ENCODE measurements at regions not wholly inside any gene's neighbourhood (a gene's known extent, or its start where the extent isn't known, plus 50 kb on each side); places are given as distances from the start of the nearest gene placed in this dataset.

DNA sequence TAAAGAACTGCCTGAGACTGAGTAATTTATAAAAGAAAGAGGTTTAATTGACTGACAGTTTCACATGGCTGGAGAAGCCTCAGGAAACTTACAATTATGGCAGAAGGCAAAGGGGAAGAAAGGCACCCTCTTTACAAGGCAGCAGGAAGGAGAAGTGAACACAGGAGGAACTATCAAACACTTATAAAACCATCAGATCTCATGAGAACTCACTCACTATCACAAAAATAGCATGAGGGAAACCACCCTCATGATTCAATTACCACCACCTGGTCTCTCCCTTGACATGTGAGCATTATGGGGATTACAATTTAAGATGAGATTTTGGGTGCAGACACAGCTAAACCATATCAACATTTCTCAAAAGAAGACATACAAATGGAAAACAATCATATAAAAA lies 266.3 kb downstream of the EPM2A start:
- DNase-seq (ENCODE audit: low read depth in 1 of 2, low spot score in 2 of 2) (no peak), FAIRE-seq (no peak)
- ChIA-PET POLR2A (ENCODE audit: partially characterized antibody) (no interaction called here), CTCF (ENCODE audit: partially characterized antibody) (interaction anchor here (1.2 kb wide), 1 partner anchor 16 kb away, joined by 5 read pairs; no protein-coding TSS in a partner anchor)
- no peak overlapping the region for H2AK5ac ChIP-seq (ENCODE audit: low read depth, low read length)
- H4K8ac ChIP-seq (ENCODE audit: extremely low read depth, insufficient read depth, low read length) = no peak overlapping the region
- no peak overlapping the region for H3K18ac ChIP-seq (ENCODE audit: extremely low read depth, low read length)
- no peak overlapping the region for H3K23ac ChIP-seq (ENCODE audit: insufficient read length)
- no peaks in the 10 kb centered on the region for H3K4me1 ChIP-seq (replicated peaks in 1 of 4; ENCODE audit: control insufficient read depth in 3 of 4, insufficient read depth in 4 of 4, low read length in 3 of 4)
- no peaks in the 10 kb centered on the region for H3K79me2 ChIP-seq (ENCODE audit: control insufficient read depth in 1 of 2, insufficient read depth in 2 of 2, low read length in 2 of 2)
- H3K9me3 ChIP-seq (ENCODE audit: insufficient read depth in 2 of 2, low read depth in 1 of 2, low read length in 1 of 2) = no peaks in the 10 kb centered on the region
- no peak overlapping the region for H2BK5ac ChIP-seq (ENCODE audit: low read depth, low read length)
- H2BK15ac ChIP-seq (ENCODE audit: low read length) = no peak overlapping the region
- H3K56ac ChIP-seq (replicated peaks; ENCODE audit: insufficient read length, low read depth, low read length) = no peak overlapping the region
- H3K9ac ChIP-seq (replicated peaks in 1 of 4; ENCODE audit: extremely low read depth in 1 of 4, low read depth in 3 of 4, low read length in 3 of 4) = no peak overlapping the region
- no peaks in the 10 kb centered on the region for H3K36me3 ChIP-seq (ENCODE audit: control insufficient read depth in 2 of 4, insufficient read depth in 4 of 4, low read length in 3 of 4)
- no peak overlapping the region for H3K4ac ChIP-seq (replicated peaks; ENCODE audit: insufficient read length, low read depth, low read length)
- H4K91ac ChIP-seq (replicated peaks; ENCODE audit: insufficient read length, low read length) = no peak overlapping the region
- H3K79me1 ChIP-seq (ENCODE audit: low read depth, low read length) = no peaks in the 10 kb centered on the region
- no peaks in the 10 kb centered on the region for H3K27me3 ChIP-seq (replicated peaks in 1 of 4; ENCODE audit: control insufficient read depth in 3 of 4, extremely low read depth in 1 of 4, insufficient read depth in 3 of 4, low read length in 3 of 4)
- no peak overlapping the region for H2BK120ac ChIP-seq (replicated peaks; ENCODE audit: low read depth, low read length)
- no peak overlapping the region for H3K27ac ChIP-seq (ENCODE audit: low read depth, low read length)
- no peak overlapping the region for H4K5ac ChIP-seq (ENCODE audit: insufficient read length, low read depth, low read length)
- no peaks in the 10 kb centered on the region for H4K20me1 ChIP-seq (replicated peaks in 1 of 2; ENCODE audit: control insufficient read depth in 1 of 2, insufficient read depth in 2 of 2, low read length in 2 of 2)
- no peak overlapping the region for H3K4me2 ChIP-seq (ENCODE audit: insufficient read depth in 1 of 2, low read depth in 2 of 2, low read length in 2 of 2)
- H2BK12ac ChIP-seq (ENCODE audit: low read depth, low read length) = no peak overlapping the region
- no peak overlapping the region for H2BK20ac ChIP-seq (ENCODE audit: low read length)
- no peak overlapping the region for H3K4me3 ChIP-seq (ENCODE audit: extremely low read depth in 1 of 4, insufficient read depth in 2 of 4, low read depth in 3 of 4, low read length in 4 of 4)
- no peak overlapping the region for H3K14ac ChIP-seq (ENCODE audit: insufficient read length)
- no peaks in the 10 kb centered on the region for H3K23me2 ChIP-seq (ENCODE audit: low read depth, low read length)
- H2AFZ ChIP-seq (ENCODE audit: low read length) = no peak overlapping the region
- no peak for TF ChIP-seq EGR1 (IDR thresholded peaks at IDR 0.05; ENCODE audit: borderline replicate concordance, low read depth, low read length)
- TF ChIP-seq BCL11A (IDR thresholded peaks at IDR 0.05; ENCODE audit: low read depth in 2 of 2, low read length in 2 of 2) = no peak
- TF ChIP-seq TAF1 (IDR thresholded peaks at IDR 0.05; ENCODE audit: low read depth, low read length) = no peak
- TF ChIP-seq RBBP5 (IDR thresholded peaks at IDR 0.05; ENCODE audit: borderline replicate concordance, low read depth, low read length) = no peak
- TF ChIP-seq TCF12 (IDR thresholded peaks at IDR 0.05; ENCODE audit: low read depth, low read length) = no peak
- TF ChIP-seq PHF8 (conservative IDR thresholded peaks at IDR 0.05; ENCODE audit: low read depth, low read length) = no peak
- no peak for TF ChIP-seq MAFK (IDR thresholded peaks at IDR 0.05; ENCODE audit: low read depth, low read length)
- no peak for TF ChIP-seq HDAC2 (IDR thresholded peaks at IDR 0.05; ENCODE audit: borderline replicate concordance in 1 of 2, low read depth in 2 of 2, low read length in 2 of 2)
- no peak for TF ChIP-seq SIX5 (IDR thresholded peaks at IDR 0.05; ENCODE audit: low read depth, low read length)
- no peak for TF ChIP-seq POLR2AphosphoS5 (IDR thresholded peaks at IDR 0.05; ENCODE audit: low read depth, low read length)
- no peak for TF ChIP-seq CBX5 (IDR thresholded peaks at IDR 0.05; ENCODE audit: low read depth, low read length)
- no peak for TF ChIP-seq RFX5 (IDR thresholded peaks at IDR 0.05; ENCODE audit: borderline replicate concordance, low read depth, low read length)
- no peak for TF ChIP-seq TBP (IDR thresholded peaks at IDR 0.05; ENCODE audit: low read depth, low read length)
- TF ChIP-seq GABPA (IDR thresholded peaks at IDR 0.05; ENCODE audit: borderline replicate concordance, insufficient read depth, low read length) = no peak
- TF ChIP-seq NANOG (IDR thresholded peaks at IDR 0.05; ENCODE audit: insufficient read depth, low read depth, low read length, poor library complexity, severe bottlenecking) = no peak
- TF ChIP-seq SP2 (IDR thresholded peaks at IDR 0.05; ENCODE audit: low read length) = no peak
- TF ChIP-seq POU5F1 (IDR thresholded peaks at IDR 0.05; ENCODE audit: low read depth, low read length) = no peak

Measured in H1 (cell line).